H1 (cell line): ENCODE measurements at regions not wholly inside any gene's neighbourhood (a gene's known extent, or its start where the extent isn't known, plus 50 kb on each side); places are given as distances from the start of the nearest gene placed in this dataset.

Experiments used
- CTCF ChIA-PET: fragments of 300-600 bp; sonication (Branson Sonifier 250); formaldehyde crosslinking; loops from one replicate; lab custom pipeline; 2021; ENCODE audit not compliant: partially characterized antibody; lab: Charles Lee
- POLR2A ChIA-PET: fragments of 300-600 bp; sonication (Branson Sonifier 250); formaldehyde crosslinking; loops from one replicate; lab custom pipeline; 2021; ENCODE audit warnings: inconsistent platforms; ENCODE audit not compliant: partially characterized antibody; lab: Charles Lee
- DNase-seq, 2 experiments: peaks; one replicate each; pipeline versions ENCODE4 v3.0.0 to v3.0.0-alpha.2; 2010 to 2022; ENCODE audit warnings: low spot score in 2 of 2, low read depth in 1 of 2, mixed read lengths in 1 of 2
- FAIRE-seq: peaks from 2 replicates; lab custom pipeline; 2011; peaks lifted over from hg19 to GRCh38; lab: Jason Lieb, UNC
- H2AFZ ChIP-seq: 2 replicates; pipeline ENCODE4 v1.8.1; 2012; ENCODE audit warnings: low read length, inconsistent platforms
- H2AK5ac ChIP-seq: 2 replicates; pipeline ENCODE4 v1.6.1; 2013; ENCODE audit warnings: low read depth, low read length
- H2BK120ac ChIP-seq: replicated peaks from 2 replicates; pipeline ENCODE3; 2013; ENCODE audit warnings: low read depth, low read length, inconsistent platforms
- H2BK12ac ChIP-seq: 2 replicates; pipeline ENCODE4 v1.6.1; 2013; ENCODE audit warnings: low read depth, low read length
- H2BK15ac ChIP-seq: 2 replicates; pipeline ENCODE4 v1.6.1; 2013; ENCODE audit warnings: low read length
- H2BK20ac ChIP-seq: 2 replicates; pipeline ENCODE4 v1.6.1; 2013; ENCODE audit warnings: low read length
- H2BK5ac ChIP-seq: 2 replicates; pipeline ENCODE4 v1.6.1; 2013; ENCODE audit warnings: low read depth, low read length
- H3K14ac ChIP-seq: 2 replicates; pipeline ENCODE4 v1.6.1; 2013; ENCODE audit warnings: inconsistent platforms; ENCODE audit not compliant: insufficient read length
- H3K18ac ChIP-seq: 2 replicates; pipeline ENCODE4 v1.6.1; 2013; ENCODE audit warnings: low read length; ENCODE audit errors: extremely low read depth
- H3K23ac ChIP-seq: 2 replicates; pipeline ENCODE4 v1.6.1; 2013; ENCODE audit warnings: inconsistent platforms; ENCODE audit not compliant: insufficient read length
- H3K23me2 ChIP-seq: 2 replicates; pipeline ENCODE4 v1.6.1; 2013; ENCODE audit warnings: low read depth, low read length
- H3K27ac ChIP-seq: 2 replicates; pipeline ENCODE4 v1.6.1; 2011; ENCODE audit warnings: low read depth, low read length, inconsistent platforms
- H3K27me3 ChIP-seq, 4 experiments: replicated peaks in 1 of 4; 1 replicate in 1 of 4; 2 replicates in 3 of 4; pipeline versions ENCODE4 v1.6.1 to v1.8.1; 2011 to 2013; ENCODE audit warnings: low read length in 3 of 4, mild to moderate bottlenecking in 3 of 4, inconsistent platforms in 2 of 4, mixed read lengths in 2 of 4, moderate library complexity in 1 of 4; ENCODE audit not compliant: control insufficient read depth in 3 of 4, insufficient read depth in 3 of 4; ENCODE audit errors: extremely low read depth in 1 of 4
- H3K36me3 ChIP-seq, 4 experiments: 2 replicates each; pipeline versions ENCODE4 v1.6.1 to v1.8.1; 2011 to 2013; ENCODE audit warnings: mild to moderate bottlenecking in 4 of 4, low read length in 3 of 4, moderate library complexity in 2 of 4, control low read depth in 1 of 4, inconsistent platforms in 1 of 4; ENCODE audit not compliant: insufficient read depth in 4 of 4, control insufficient read depth in 2 of 4
- H3K4ac ChIP-seq: replicated peaks from 2 replicates; pipeline ENCODE3; 2013; ENCODE audit warnings: low read length, low read depth, mixed read lengths, inconsistent platforms; ENCODE audit not compliant: insufficient read length
- H3K4me1 ChIP-seq, 4 experiments: replicated peaks in 1 of 4; 1 replicate in 1 of 4; 2 replicates in 3 of 4; pipeline versions ENCODE4 v1.6.1 to v1.8.1; 2011 to 2013; ENCODE audit warnings: low read length in 3 of 4, inconsistent platforms in 2 of 4, mixed read lengths in 1 of 4; ENCODE audit not compliant: insufficient read depth in 4 of 4, control insufficient read depth in 3 of 4
- H3K4me2 ChIP-seq, 2 experiments: 2 replicates each; pipeline versions ENCODE4 v1.6.1 to v1.8.1; 2011 to 2013; ENCODE audit warnings: low read depth in 2 of 2, low read length in 2 of 2, control low read depth in 1 of 2, inconsistent platforms in 1 of 2, mild to moderate bottlenecking in 1 of 2; ENCODE audit not compliant: insufficient read depth in 1 of 2
- H3K4me3 ChIP-seq, 4 experiments: fragments of 200-600, 300-600 bp in 1 of 4; sonication (generic), shearing (Covaris generic), sonication (Bioruptor Twin) in 1 of 4; 2 replicates each; pipeline versions ENCODE4 v1.5.1 to v1.8.1; 2011 to 2016; ENCODE audit warnings: low read length in 4 of 4, low read depth in 3 of 4, control low read depth in 2 of 4, inconsistent platforms in 2 of 4, mild to moderate bottlenecking in 2 of 4, mixed read lengths in 1 of 4, moderate library complexity in 1 of 4; ENCODE audit not compliant: insufficient read depth in 2 of 4; ENCODE audit errors: extremely low read depth in 1 of 4
- H3K56ac ChIP-seq: replicated peaks from 2 replicates; pipeline ENCODE3; 2013; ENCODE audit warnings: low read depth, mild to moderate bottlenecking, mixed read lengths, low read length, inconsistent platforms; ENCODE audit not compliant: insufficient read length
- H3K79me1 ChIP-seq: 2 replicates; pipeline ENCODE4 v1.6.1; 2013; ENCODE audit warnings: low read depth, low read length, control low read depth
- H3K79me2 ChIP-seq, 2 experiments: 2 replicates each; pipeline versions ENCODE4 v1.6.1 to v1.8.1; 2012 to 2013; ENCODE audit warnings: low read length in 2 of 2, mild to moderate bottlenecking in 2 of 2, inconsistent platforms in 1 of 2; ENCODE audit not compliant: insufficient read depth in 2 of 2, control insufficient read depth in 1 of 2
- H3K9ac ChIP-seq, 4 experiments: replicated peaks in 1 of 4; 1 replicate in 1 of 4; 2 replicates in 3 of 4; pipeline versions ENCODE4 v1.6.1 to v1.8.1; 2011 to 2013; ENCODE audit warnings: low read depth in 3 of 4, low read length in 3 of 4, control low read depth in 2 of 4, mild to moderate bottlenecking in 2 of 4, moderate library complexity in 2 of 4, inconsistent platforms in 1 of 4; ENCODE audit errors: extremely low read depth in 1 of 4
- H3K9me3 ChIP-seq, 2 experiments: 2 replicates each; pipeline versions ENCODE4 v1.6.1 to v1.8.1; 2012 to 2013; ENCODE audit warnings: mild to moderate bottlenecking in 2 of 2, moderate library complexity in 2 of 2, control low read depth in 1 of 2, inconsistent platforms in 1 of 2, low read depth in 1 of 2, low read length in 1 of 2, mixed read lengths in 1 of 2; ENCODE audit not compliant: insufficient read depth in 2 of 2
- H4K20me1 ChIP-seq, 2 experiments: replicated peaks in 1 of 2; 2 replicates each; pipeline versions ENCODE3 to v1.8.1; 2011 to 2013; ENCODE audit warnings: inconsistent platforms in 2 of 2, low read length in 2 of 2, mild to moderate bottlenecking in 1 of 2; ENCODE audit not compliant: insufficient read depth in 2 of 2, control insufficient read depth in 1 of 2
- H4K5ac ChIP-seq: 2 replicates; pipeline ENCODE4 v1.6.1; 2013; ENCODE audit warnings: low read length, low read depth, mixed read lengths, inconsistent platforms; ENCODE audit not compliant: insufficient read length
- H4K8ac ChIP-seq: 2 replicates; pipeline ENCODE4 v1.8.0; 2013; ENCODE audit warnings: mild to moderate bottlenecking, moderate library complexity, low read length, inconsistent platforms; ENCODE audit not compliant: insufficient read depth; ENCODE audit errors: extremely low read depth
- H4K91ac ChIP-seq: replicated peaks from 2 replicates; pipeline ENCODE3; 2013; ENCODE audit warnings: low read length, mixed read lengths, inconsistent platforms; ENCODE audit not compliant: insufficient read length
- ASH2L ChIP-seq: fragments of 200-600, 300-600 bp; sonication (generic); IDR thresholded peaks from one replicate; pipeline ENCODE4 v1.7.1; 2017; ENCODE audit warnings: low read length
- CBX8 ChIP-seq: fragments of 300-800, 300-1000 bp; sonication (generic); IDR thresholded peaks from 2 replicates; pipeline ENCODE4 v1.7.1; 2016; ENCODE audit warnings: low read depth, low read length, borderline replicate concordance
- CTBP2 ChIP-seq: IDR thresholded peaks from 2 replicates; pipeline ENCODE4 v1.7.0; 2011; ENCODE audit warnings: borderline replicate concordance, mild to moderate bottlenecking, moderate library complexity, mixed read lengths, low read length; ENCODE audit not compliant: insufficient read depth, insufficient read length
- EGR1 ChIP-seq: IDR thresholded peaks from 2 replicates; pipeline ENCODE4 v1.6.1; 2011; ENCODE audit warnings: low read depth, low read length, borderline replicate concordance
- JUN ChIP-seq: IDR thresholded peaks from 2 replicates; pipeline ENCODE4 v1.6.1; 2011; ENCODE audit warnings: low read depth, mild to moderate bottlenecking, improper control_type of control experiment, low read length
- JUND ChIP-seq: IDR thresholded peaks from 2 replicates; pipeline ENCODE4 v1.6.1; 2011; ENCODE audit warnings: mild to moderate bottlenecking, improper control_type of control experiment, low read length
- KDM4A ChIP-seq: IDR thresholded peaks from one replicate; pipeline ENCODE4 v1.7.1; 2012; ENCODE audit warnings: low read depth, mild to moderate bottlenecking, moderate library complexity, low read length, inconsistent platforms; ENCODE audit not compliant: severe bottlenecking
- KDM5A ChIP-seq: fragments of 200-600 bp; IDR thresholded peaks from 2 replicates; pipeline ENCODE4 v1.7.1; 2012; ENCODE audit warnings: mild to moderate bottlenecking, low read length, inconsistent platforms, mixed read lengths
- MAFK ChIP-seq: IDR thresholded peaks from 2 replicates; pipeline ENCODE4 v1.6.1; 2012; ENCODE audit warnings: low read depth, mild to moderate bottlenecking, improper control_type of control experiment, low read length
- POLR2AphosphoS5 ChIP-seq: IDR thresholded peaks from 2 replicates; pipeline ENCODE4 v1.6.1; 2011; ENCODE audit warnings: low read depth, low read length
- RFX5 ChIP-seq: IDR thresholded peaks from 2 replicates; pipeline ENCODE4 v1.6.1; 2011; ENCODE audit warnings: low read depth, low read length, improper control_type of control experiment, borderline replicate concordance
- SAP30 ChIP-seq: fragments of 300-600 bp; sonication (generic); IDR thresholded peaks from 2 replicates; pipeline ENCODE4 v1.7.1; 2012; ENCODE audit warnings: low read length, moderate library complexity, mild to moderate bottlenecking, inconsistent platforms; ENCODE audit not compliant: insufficient read depth, insufficient replicate concordance
- SIRT6 ChIP-seq: IDR thresholded peaks from one replicate; pipeline ENCODE4 v1.7.1; 2012; ENCODE audit warnings: low read length, inconsistent platforms
- TCF12 ChIP-seq: IDR thresholded peaks from 2 replicates; pipeline ENCODE4 v1.6.1; 2011; ENCODE audit warnings: low read depth, mild to moderate bottlenecking, low read length
- whole genome bisulfite sequencing, 2 experiments: shearing (Covaris generic) in 1 of 2; methylation state at CpG; one replicate each; pipeline versions ENCODE4 v1.1.6 to v1.1.7; 2013 to 2015; ENCODE audit warnings: low lambda C conversion rate in 2 of 2, mixed read lengths in 2 of 2, inconsistent platforms in 1 of 2, low coverage in 1 of 2, missing lambda C conversion rate in 1 of 2; ENCODE audit not compliant: insufficient replicate concordance in 2 of 2, insufficient coverage in 1 of 2, insufficient read length in 1 of 2; ENCODE audit errors: extremely low coverage in 1 of 2, missing lambda C conversion rate in 1 of 2; 5-methylcytosine and 5-hydroxymethylcytosine counted together
- TF ChIP-seq, protein P1 (sequence below): IDR thresholded peaks from 2 replicates; pipeline ENCODE4 v1.6.1; 2012; ENCODE audit warnings: inconsistent platforms

DNA sequence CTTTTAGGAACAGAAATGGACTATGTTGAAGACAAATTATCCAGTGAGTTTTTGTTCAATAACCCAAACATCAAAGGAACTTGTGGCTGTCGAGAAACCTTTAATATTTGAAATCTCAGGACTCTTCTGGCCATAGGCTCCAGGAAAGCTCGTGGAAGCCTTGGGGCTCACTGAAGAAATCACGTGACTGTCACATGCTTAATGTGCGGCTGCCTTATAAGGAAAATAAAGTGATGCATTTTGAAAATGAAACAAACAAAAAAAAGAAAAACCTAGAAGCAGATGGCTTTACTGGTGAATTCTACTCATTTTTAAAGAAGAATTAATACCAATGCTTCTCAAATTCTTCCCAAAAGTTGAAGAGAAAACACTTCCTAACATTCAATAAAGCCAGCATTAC, 228.4 kb upstream of the RAB4A start:
- FAIRE-seq = no peak
- no peak overlapping the region for H2BK5ac ChIP-seq
- no peak overlapping the region for H3K14ac ChIP-seq
- no peaks in the 10 kb centered on the region for H4K20me1 ChIP-seq
- H2BK120ac ChIP-seq = no peak overlapping the region
- peaks cover 0 to 4% (median 2%) of the 10 kb centered on the region in 4 experiments; a peak in 3 of 7 replicates for H3K4me1 ChIP-seq
- no peak overlapping the region for H3K4me3 ChIP-seq
- no peak overlapping the region for H2AK5ac ChIP-seq
- H3K9ac ChIP-seq = no peak overlapping the region
- no peak overlapping the region for H3K4ac ChIP-seq
- H2BK20ac ChIP-seq = no peak overlapping the region
- H4K91ac ChIP-seq = no peak overlapping the region
- no peak overlapping the region for H3K27ac ChIP-seq
- H3K27me3 ChIP-seq = no peaks in the 10 kb centered on the region; a peak in 1 of 7 replicates
- H3K56ac ChIP-seq = no peak overlapping the region
- WGBS, 2 experiments = 91% methylated on average over 4 of the region's 4 CpGs; no CpG with 5 or more reads in 1 of the 2 experiments
- no peak overlapping the region for H2BK12ac ChIP-seq
- no peaks in the 10 kb centered on the region for H3K79me1 ChIP-seq
- no peak overlapping the region for H3K23ac ChIP-seq
- no peaks in the 10 kb centered on the region for H3K36me3 ChIP-seq
- no peak overlapping the region for H4K8ac ChIP-seq
- POLR2A ChIA-PET = no interaction called here
- no peaks in the 10 kb centered on the region for H3K79me2 ChIP-seq
- H3K4me2 ChIP-seq = no peak overlapping the region
- no peak overlapping the region for H2AFZ ChIP-seq
- no peak overlapping the region for H3K18ac ChIP-seq
- TF ChIP-seq ASH2L (no peak), JUN (no peak), SAP30 (no peak), SIRT6 (no peak), MAFK (no peak), TCF12 (no peak), RFX5 (no peak), JUND (no peak), POLR2AphosphoS5 (no peak), KDM5A (no peak), KDM4A (no peak), CBX8 (no peak), EGR1 (no peak), CTBP2 (no peak)
- TF ChIP-seq, protein P1, sequence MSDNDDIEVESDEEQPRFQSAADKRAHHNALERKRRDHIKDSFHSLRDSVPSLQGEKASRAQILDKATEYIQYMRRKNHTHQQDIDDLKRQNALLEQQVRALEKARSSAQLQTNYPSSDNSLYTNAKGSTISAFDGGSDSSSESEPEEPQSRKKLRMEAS = no peak
- CTCF ChIA-PET = no interaction called here
- no peak for DNase-seq
- no peak overlapping the region for H2BK15ac ChIP-seq
- no peak overlapping the region for H4K5ac ChIP-seq
- no peaks in the 10 kb centered on the region for H3K9me3 ChIP-seq
- H3K23me2 ChIP-seq = no peaks in the 10 kb centered on the region
